GM18861 (cell line): ENCODE measurements at regions not wholly inside any gene's neighbourhood (a gene's known extent, or its start where the extent isn't known, plus 50 kb on each side); places are given as distances from the start of the nearest gene placed in this dataset.

Experiments
- ATAC-seq: cut with Tn5 transposase; IDR thresholded peaks from one replicate; pipeline ENCODE4 v1.9.1; 2021; ENCODE audit not compliant: unreplicated experiment

DNA sequence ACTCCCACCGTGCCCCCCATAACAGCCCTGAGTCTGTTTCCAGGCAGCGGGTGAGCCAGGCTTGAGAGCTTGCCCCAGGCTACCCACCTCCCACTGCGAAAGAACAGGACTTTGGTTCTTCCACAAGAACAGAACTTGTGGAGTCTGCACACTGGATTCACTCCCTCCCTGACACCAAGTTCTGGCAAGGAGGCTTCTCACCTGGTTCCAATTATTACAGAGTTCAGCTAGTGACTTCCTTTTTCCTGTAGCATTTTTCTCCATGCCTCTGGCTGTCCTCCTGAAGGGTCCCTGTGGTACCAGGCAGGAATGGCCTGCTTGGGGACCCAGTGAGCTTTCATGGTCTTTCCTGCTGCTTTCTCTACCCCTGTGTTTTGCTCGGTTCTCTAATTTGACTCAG lies 208.6 kb upstream of the SFRP2 start:
- no peak for ATAC-seq

- no peak for ATAC-seq
Observed at GRCh38 chr4:153989505-153989904, 200.6 kb upstream of the SFRP2 start.

- ATAC-seq, result no peak
Observed at GRCh38 chr4:153988492-153989363, 199.8 kb upstream of the SFRP2 start.

DNA sequence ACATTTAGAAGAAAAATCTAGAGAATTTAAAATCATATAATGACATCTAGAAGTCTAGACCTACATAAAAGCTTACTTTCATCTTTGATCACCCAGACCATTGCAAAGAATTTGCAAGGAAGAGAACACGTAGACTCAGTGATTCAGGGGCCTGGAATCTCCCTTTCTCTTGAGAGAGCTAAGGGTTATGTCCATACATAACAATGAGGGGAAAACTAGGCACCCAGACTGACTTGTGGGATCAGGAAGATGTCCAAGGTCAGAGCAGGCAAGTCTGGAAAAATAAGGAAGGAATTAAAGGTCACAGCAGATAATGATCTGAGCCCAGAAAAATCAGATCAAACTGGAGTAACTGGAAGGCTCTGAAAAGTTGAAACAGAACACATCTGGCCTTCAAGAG lies 198.4 kb upstream of the SFRP2 start:
- ATAC-seq, result no peak

DNA sequence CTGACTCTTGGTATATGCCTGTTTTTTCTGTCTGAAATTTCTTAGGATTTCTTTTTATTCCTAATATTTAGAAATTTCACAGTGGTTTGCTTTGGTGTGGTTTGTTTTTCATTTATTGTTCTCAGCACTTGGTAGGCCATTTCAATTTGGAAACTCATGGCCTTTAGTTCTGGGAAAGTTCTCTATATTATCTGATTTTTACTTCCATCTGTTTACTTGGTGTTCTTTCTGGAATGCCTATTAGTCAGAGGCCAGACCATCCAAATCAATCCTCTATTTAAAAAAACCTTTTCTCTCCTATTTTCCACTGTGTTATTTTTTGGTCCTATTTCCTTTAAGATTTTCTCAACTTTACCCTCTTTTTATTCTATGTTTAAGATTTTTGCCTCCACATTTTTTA lies 188.1 kb upstream of the SFRP2 start:
- ATAC-seq, result no peak

GRCh38 chr4:153974452-153974851 lies 185.6 kb upstream of the SFRP2 start:
- ATAC-seq, result no peak

DNA sequence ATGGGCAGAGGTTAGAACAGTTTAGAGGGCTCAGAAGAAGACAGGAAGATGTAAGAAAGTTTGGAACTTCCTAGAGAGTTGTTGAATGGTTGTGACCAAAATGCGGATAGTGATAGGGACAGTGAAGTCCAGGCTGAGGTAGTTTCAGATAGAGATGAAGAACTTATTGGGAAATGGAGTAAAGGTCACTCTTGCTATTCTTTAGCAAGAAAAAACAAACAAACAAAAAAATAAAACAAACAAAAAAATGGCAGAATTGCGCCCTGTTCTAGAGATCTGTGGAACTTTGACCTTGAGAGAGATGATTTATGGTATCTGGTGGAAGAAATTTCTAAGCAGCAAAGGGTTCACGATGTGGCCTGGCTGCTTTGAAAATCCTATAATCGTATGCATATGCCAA lies 185.1 kb upstream of the SFRP2 start:
- no peak for ATAC-seq

DNA sequence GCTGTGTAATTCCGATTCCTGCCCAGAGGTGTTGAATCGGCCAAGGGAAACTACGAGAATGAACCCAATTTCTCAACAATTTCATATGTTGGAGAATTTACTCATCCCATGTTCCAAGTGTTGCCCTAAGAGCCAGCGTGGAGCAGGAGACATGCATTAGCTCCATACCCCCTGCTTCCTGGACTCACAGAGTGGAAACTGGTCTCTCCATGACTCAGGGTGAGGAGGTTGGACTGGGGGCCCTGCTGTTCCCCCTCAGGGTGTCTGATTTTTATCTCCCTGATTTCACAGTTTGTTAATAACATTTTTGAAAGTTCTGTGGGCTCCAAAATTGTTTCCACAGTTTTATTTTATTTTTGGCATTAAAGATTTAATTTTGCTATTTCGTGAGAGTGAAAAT lies 183.0 kb upstream of the SFRP2 start:
- ATAC-seq, result no peak

GRCh38 chr4:153970169-153970568 lies 181.3 kb upstream of the SFRP2 start:
- ATAC-seq, result no peak

DNA sequence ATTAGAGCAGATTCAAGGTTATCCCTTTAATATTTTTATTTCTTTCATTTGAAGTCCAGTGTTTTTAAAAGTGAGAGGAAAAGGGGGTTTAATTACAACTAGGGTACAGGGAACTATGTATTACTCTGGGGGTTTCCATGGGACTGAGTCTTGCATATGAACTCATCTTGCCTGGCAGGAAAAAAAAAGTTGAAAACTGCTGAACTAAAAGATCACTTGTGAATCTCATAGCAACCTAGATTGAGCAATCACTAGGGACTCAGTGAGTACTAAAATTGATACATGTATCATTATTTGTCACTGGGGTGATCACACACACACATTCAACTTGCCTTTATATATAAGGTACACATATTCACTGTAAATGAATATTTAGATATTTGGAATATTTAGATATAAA lies 180.7 kb upstream of the SFRP2 start:
- ATAC-seq, result no peak

DNA sequence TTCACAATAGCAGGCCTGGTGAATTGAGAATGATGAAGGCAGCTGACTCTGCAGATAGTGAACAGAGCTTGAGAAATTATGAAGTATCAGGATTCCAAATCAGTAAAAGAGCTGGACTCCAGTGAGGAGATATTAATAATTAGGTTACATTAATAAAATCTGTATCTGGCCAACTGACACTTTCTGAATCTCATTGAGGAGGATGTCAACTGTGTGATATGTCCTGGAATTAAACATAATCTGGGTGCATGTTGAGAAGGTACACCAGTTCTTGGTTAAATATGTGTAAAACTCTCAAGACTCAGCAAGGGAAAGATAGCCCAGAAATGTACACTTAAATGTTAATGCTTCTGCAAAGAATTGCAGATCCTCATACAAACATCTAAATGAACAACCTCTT lies 177.8 kb upstream of the SFRP2 start:
- ATAC-seq, result no peak

DNA sequence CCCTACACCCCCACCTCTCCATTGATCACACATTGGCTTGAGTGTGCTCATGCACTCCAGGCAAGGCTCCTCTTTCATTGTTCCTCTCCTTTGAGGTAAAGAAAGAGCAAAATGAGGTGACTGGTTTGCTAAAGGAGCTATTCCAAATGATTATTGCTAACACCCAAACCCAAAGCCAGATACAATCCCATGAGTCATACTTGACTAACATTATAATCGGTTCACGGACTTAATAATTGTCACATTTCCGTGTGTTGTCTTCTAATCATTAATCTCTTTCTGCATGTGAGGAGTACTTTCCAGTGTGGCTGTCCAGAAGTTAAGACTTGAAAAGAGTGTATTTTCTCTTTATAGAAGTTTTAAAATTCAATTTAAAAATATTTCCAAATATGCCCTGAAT lies 174.3 kb upstream of the SFRP2 start:
- no peak for ATAC-seq

DNA sequence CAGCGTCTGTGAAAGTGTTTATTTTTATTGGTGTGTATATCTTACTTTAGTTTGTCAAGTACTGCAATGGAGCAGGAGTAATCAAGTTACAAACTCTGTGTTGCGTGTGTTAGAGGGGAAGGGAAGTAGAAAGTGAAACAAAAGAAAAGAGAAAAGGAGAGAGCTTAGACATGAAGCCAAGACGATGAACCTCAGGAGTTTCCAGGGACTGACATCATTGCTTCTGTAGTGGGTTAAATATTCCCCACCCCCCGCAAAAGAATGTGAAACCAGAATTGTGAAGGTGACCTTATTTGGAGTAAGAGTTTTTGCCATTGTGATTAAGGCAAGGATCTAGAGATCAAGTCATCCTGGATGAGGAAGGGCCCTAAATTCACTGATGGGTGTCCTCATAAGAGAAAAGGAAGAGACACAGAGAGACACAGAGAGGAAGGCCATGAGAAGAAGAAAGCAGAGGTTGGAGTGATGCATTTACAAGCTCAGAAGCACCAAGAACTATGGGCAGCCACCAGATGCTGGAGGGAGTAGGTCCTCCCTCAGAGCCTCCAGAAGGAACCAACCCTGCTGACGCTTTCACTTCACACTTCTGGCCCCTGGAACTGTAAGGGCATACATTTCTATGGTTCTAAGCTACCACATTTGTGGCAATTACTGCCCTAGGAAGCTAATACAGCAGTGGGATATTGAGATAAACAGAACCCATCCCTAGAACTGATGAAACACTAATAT lies 173.6 kb upstream of the SFRP2 start:
- no peak for ATAC-seq

DNA sequence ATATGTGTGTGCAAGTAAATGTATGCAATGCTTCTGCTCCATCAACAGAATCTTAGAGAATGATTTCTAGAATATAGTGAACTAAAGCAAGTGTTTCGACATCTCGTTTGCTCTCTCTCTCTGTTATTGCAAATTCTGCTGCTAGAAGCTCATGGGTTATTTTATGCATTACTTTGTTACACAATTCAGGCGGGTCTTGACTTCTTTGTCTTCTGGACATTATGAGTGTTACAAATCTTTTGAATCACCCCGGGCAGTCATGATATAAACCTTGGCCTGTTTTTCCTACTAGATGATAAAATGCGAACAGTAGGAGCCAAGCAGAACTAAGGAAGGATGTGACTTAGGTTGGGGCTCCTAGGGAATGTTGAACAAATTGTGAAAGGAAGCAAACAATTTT lies 166.4 kb upstream of the SFRP2 start:
- ATAC-seq, result no peak

- no peak for ATAC-seq
Observed at GRCh38 chr4:153954654-153955053, 165.8 kb upstream of the SFRP2 start.

DNA sequence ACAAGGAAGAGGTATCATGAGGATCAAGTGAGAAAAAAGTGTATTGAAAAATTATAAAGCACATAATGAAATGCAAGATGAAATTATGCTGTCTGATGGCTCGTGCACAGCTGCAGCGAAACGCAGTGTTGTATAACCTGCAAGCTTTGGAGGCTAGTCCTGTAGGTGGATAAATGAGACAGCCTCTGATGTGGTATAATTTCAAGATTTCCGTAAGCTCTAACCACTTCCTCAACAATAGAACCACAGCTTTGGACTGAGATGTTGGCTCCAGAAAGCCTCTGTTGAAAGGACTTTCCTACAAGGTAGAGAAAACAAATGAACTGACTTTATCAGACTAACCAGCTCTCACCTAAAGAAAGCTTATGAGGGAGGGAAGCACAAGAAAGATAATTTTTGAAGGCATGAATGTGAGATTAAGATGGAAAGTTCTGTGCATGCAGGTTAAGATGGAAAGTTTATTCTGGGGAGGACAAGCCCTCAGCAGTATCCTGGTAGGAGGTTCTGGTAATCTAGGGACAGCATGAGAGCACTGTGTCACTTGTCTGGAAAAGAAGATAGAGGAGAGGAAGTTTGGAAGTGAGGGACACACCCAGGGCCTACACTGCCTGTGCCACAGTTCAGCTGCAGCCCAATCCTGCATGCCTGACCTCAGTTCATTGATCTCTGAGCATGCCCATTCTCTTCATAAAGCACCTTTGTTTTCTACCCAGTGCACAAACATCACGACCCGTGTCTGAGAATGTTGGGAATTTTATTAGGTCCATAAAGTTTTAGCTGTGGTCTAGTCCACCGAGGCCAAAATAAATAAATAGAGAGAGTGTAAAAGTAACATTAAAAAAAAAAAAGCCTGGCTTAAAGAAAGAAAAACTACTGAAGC lies 161.5 kb upstream of the SFRP2 start:
- ATAC-seq, result no peak

- no peak for ATAC-seq
Observed at GRCh38 chr4:153948041-153948440, 159.2 kb upstream of the SFRP2 start.

DNA sequence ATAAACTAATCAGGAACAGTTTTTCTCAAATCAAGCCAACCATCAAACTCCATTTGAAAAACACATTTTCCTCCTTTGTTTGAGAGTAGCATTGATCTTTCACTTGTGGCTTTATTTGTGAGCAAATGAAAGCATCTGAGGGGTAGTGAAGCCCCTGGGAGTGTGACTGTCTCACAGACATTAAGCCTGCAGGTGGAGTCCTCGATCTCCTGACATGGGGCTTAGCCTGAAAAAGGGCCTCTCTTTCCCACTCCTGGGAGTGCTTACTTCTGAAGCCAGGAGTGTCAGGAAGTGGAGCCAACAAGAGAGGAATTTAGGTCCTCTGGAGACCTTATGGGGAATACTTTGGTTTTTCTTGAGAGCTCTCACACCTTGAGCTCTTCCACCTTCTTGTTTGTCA lies 158.2 kb upstream of the SFRP2 start:
- ATAC-seq, result no peak

DNA sequence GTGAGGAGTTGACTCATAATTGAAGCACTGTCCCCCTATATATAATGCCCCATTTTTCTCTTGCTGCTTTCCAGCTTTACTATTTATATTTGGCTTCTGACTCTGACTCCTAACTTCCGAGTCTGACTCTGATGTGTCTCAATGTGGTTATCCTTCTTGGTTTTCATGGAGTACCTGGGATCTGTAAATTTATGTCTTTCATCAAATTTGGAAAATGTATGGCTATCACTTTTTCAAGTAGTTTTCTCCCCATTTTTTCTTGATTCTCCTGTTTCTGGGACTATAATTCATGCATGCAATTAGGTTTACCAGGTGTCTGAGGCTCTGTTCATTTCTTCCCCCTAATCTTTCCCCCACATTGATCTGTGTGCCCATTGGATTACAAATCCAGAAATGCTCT lies 156.8 kb upstream of the SFRP2 start:
- no peak for ATAC-seq

- ATAC-seq, result no peak
Observed at GRCh38 chr4:153943738-153944415, 155.0 kb upstream of the SFRP2 start.

DNA sequence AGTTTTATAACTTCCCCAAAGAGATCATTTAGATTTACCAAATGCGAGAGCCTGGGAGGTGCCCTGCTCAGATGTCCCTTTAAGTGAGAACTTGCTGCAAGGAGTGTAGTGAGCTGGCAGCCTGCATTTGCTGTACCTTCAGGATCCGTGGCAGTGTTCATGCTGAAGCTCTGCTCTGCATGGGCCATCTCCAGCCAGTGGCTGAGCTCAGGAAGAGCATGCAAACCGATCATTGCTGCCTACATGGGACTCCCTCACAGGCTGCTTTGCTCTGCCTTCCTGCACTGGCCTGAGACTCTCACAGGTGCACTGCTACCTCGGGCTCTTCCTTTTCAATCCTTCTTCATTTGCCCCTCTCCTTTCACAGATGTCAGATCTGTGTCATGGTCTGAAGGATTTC lies 152.0 kb upstream of the SFRP2 start:
- no peak for ATAC-seq
